Activated naive CD4-positive, alpha-beta T cell treated with anti-CD3 and anti-CD28 coated beads, Interleukin-2, amount 50 U/mL, for 24 hours (primary cell): ENCODE measurements at regions not wholly inside any gene's neighbourhood (a gene's known extent, or its start where the extent isn't known, plus 50 kb on each side); places are given as distances from the start of the nearest gene placed in this dataset.
A peak's percentile ranks its signal among the peaks of the same experiment; 100 is the strongest.

Experiments
- H3K27ac Mint-ChIP-seq: one replicate; pipeline ENCODE4 v1.8.0; 2021; ENCODE audit warnings: mild to moderate bottlenecking, mixed read lengths
- H3K27me3 Mint-ChIP-seq: one replicate; pipeline ENCODE4 v1.8.0; 2021; ENCODE audit warnings: mixed read lengths
- H3K36me3 Mint-ChIP-seq: one replicate; pipeline ENCODE4 v1.8.0; 2021; ENCODE audit warnings: mixed read lengths
- H3K4me1 Mint-ChIP-seq: one replicate; pipeline ENCODE4 v1.8.0; 2021; ENCODE audit warnings: mixed read lengths
- H3K4me3 Mint-ChIP-seq: one replicate; pipeline ENCODE4 v1.8.0; 2021; ENCODE audit warnings: mild to moderate bottlenecking, mixed read lengths
- H3K9me3 Mint-ChIP-seq: one replicate; pipeline ENCODE4 v1.8.0; 2021; ENCODE audit warnings: mixed read lengths

GRCh38 chr1:181142096-181142958 lies 53.8 kb downstream of the IER5 start:
- H3K27ac Mint-ChIP-seq, result peak overlapping the region; percentile 82
- peaks cover 41% of the 10 kb centered on the region for H3K4me1 Mint-ChIP-seq
- H3K36me3 Mint-ChIP-seq, result peaks cover 2% of the 10 kb centered on the region
- H3K9me3 Mint-ChIP-seq, result no peaks in the 10 kb centered on the region
- H3K4me3 Mint-ChIP-seq, result peak overlapping the region; percentile 63
- H3K27me3 Mint-ChIP-seq, result no peaks in the 10 kb centered on the region

- H3K27me3 Mint-ChIP-seq, result no peaks in the 10 kb centered on the region
Observed at GRCh38 chr1:181143102-181143859, 54.8 kb downstream of the IER5 start.

GRCh38 chr1:181144238-181144637 lies 55.7 kb downstream of the IER5 start:
- Mint-ChIP-seq H3K36me3 (peaks cover 2% of the 10 kb centered on the region), H3K9me3 (no peaks in the 10 kb centered on the region), H3K27me3 (no peaks in the 10 kb centered on the region), H3K4me1 (peaks cover 51% of the 10 kb centered on the region), H3K4me3 (no peak overlapping the region), H3K27ac (no peak overlapping the region)

More at GRCh38 chr1:181143102-181143859, 54.8 kb downstream of the IER5 start:
- Mint-ChIP-seq H3K36me3 (peaks cover 2% of the 10 kb centered on the region), H3K4me1 (peaks cover 50% of the 10 kb centered on the region), H3K27ac (no peak overlapping the region), H3K4me3 (no peak overlapping the region), H3K9me3 (no peaks in the 10 kb centered on the region)

- H3K27me3 Mint-ChIP-seq, result no peaks in the 10 kb centered on the region
- peaks cover 51% of the 10 kb centered on the region for H3K4me1 Mint-ChIP-seq
- H3K9me3 Mint-ChIP-seq, result no peaks in the 10 kb centered on the region
- H3K36me3 Mint-ChIP-seq, result no peaks in the 10 kb centered on the region
- H3K27ac Mint-ChIP-seq, result peak overlapping the region; percentile 97
- H3K4me3 Mint-ChIP-seq, result peak overlapping the region; percentile 21
Observed at GRCh38 chr1:181148636-181149035, 60.1 kb downstream of the IER5 start.

GRCh38 chr1:181149326-181150125 lies 61.0 kb downstream of the IER5 start:
- Mint-ChIP-seq H3K36me3 (no peaks in the 10 kb centered on the region), H3K4me1 (peaks cover 51% of the 10 kb centered on the region), H3K27ac (peak overlapping the region; percentile 97), H3K27me3 (no peaks in the 10 kb centered on the region), H3K9me3 (no peaks in the 10 kb centered on the region), H3K4me3 (peak overlapping the region; percentile 60)

GRCh38 chr1:181150273-181150672 lies 61.8 kb downstream of the IER5 start:
- Mint-ChIP-seq H3K27me3 (no peaks in the 10 kb centered on the region), H3K9me3 (no peaks in the 10 kb centered on the region), H3K4me3 (no peak overlapping the region), H3K27ac (peak overlapping the region; percentile 25), H3K36me3 (no peaks in the 10 kb centered on the region), H3K4me1 (peaks cover 51% of the 10 kb centered on the region)

GRCh38 chr1:181150842-181151241 lies 62.3 kb downstream of the IER5 start:
- Mint-ChIP-seq H3K27me3 (no peaks in the 10 kb centered on the region), H3K27ac (peak overlapping the region; percentile 25), H3K4me1 (peaks cover 51% of the 10 kb centered on the region), H3K36me3 (no peaks in the 10 kb centered on the region), H3K9me3 (no peaks in the 10 kb centered on the region), H3K4me3 (no peak overlapping the region)

GRCh38 chr1:181151378-181152326 lies 63.2 kb downstream of the IER5 start:
- peak overlapping the region; percentile 20 for H3K4me3 Mint-ChIP-seq

GRCh38 chr1:181152892-181153633 lies 64.6 kb downstream of the IER5 start:
- no peaks in the 10 kb centered on the region for H3K36me3 Mint-ChIP-seq
- H3K9me3 Mint-ChIP-seq, result no peaks in the 10 kb centered on the region
- no peaks in the 10 kb centered on the region for H3K27me3 Mint-ChIP-seq
- H3K4me1 Mint-ChIP-seq, result peaks cover 49% of the 10 kb centered on the region
- H3K27ac Mint-ChIP-seq, result no peak overlapping the region
- H3K4me3 Mint-ChIP-seq, result no peak overlapping the region

More at GRCh38 chr1:181151378-181152326, 63.2 kb downstream of the IER5 start:
- Mint-ChIP-seq H3K27ac (peak overlapping the region; percentile 61), H3K4me1 (peaks cover 51% of the 10 kb centered on the region), H3K27me3 (no peaks in the 10 kb centered on the region), H3K9me3 (no peaks in the 10 kb centered on the region), H3K36me3 (no peaks in the 10 kb centered on the region)

GRCh38 chr1:181153634-181153961 lies 65.1 kb downstream of the IER5 start:
- Mint-ChIP-seq H3K27me3 (no peaks in the 10 kb centered on the region), H3K9me3 (no peaks in the 10 kb centered on the region), H3K36me3 (no peaks in the 10 kb centered on the region), H3K4me3 (no peak overlapping the region), H3K4me1 (peaks cover 50% of the 10 kb centered on the region), H3K27ac (no peak overlapping the region)

- no peak overlapping the region for H3K4me3 Mint-ChIP-seq
- H3K4me1 Mint-ChIP-seq, result peaks cover 50% of the 10 kb centered on the region
- no peaks in the 10 kb centered on the region for H3K9me3 Mint-ChIP-seq
- no peaks in the 10 kb centered on the region for H3K36me3 Mint-ChIP-seq
- no peaks in the 10 kb centered on the region for H3K27me3 Mint-ChIP-seq
- H3K27ac Mint-ChIP-seq, result no peak overlapping the region
Observed at GRCh38 chr1:181155339-181155738, 66.8 kb downstream of the IER5 start.

GRCh38 chr1:181159451-181160140 lies 71.1 kb downstream of the IER5 start:
- H3K9me3 Mint-ChIP-seq, result peaks cover 6% of the 10 kb centered on the region
- peak overlapping the region; percentile 61 for H3K27ac Mint-ChIP-seq
- peaks cover 2% of the 10 kb centered on the region for H3K36me3 Mint-ChIP-seq
- H3K4me1 Mint-ChIP-seq, result peaks cover 39% of the 10 kb centered on the region
- peak overlapping the region; percentile 12 for H3K4me3 Mint-ChIP-seq
- H3K27me3 Mint-ChIP-seq, result no peaks in the 10 kb centered on the region

GRCh38 chr1:181160322-181160721 lies 71.8 kb downstream of the IER5 start:
- peak overlapping the region; percentile 61 for H3K27ac Mint-ChIP-seq
- no peaks in the 10 kb centered on the region for H3K27me3 Mint-ChIP-seq
- peaks cover 4% of the 10 kb centered on the region for H3K36me3 Mint-ChIP-seq
- H3K4me3 Mint-ChIP-seq, result no peak overlapping the region
- peaks cover 6% of the 10 kb centered on the region for H3K9me3 Mint-ChIP-seq
- H3K4me1 Mint-ChIP-seq, result peaks cover 39% of the 10 kb centered on the region
